GM21515 (cell line): ENCODE measurements at regions not wholly inside any gene's neighbourhood (a gene's known extent, or its start where the extent isn't known, plus 50 kb on each side); places are given as distances from the start of the nearest gene placed in this dataset.

Experiments
- ATAC-seq: cut with Tn5 transposase; IDR thresholded peaks from one replicate; pipeline ENCODE4 v1.9.1; 2021; ENCODE audit not compliant: unreplicated experiment

GRCh38 chr10:128418819-128419218 lies 292.6 kb upstream of the MKI67 start:
- no peak for ATAC-seq

GRCh38 chr10:128419466-128420019 lies 293.3 kb upstream of the MKI67 start:
- ATAC-seq, result no peak

- no peak for ATAC-seq
Observed at GRCh38 chr10:128420623-128421022, 294.4 kb upstream of the MKI67 start.

- ATAC-seq, result no peak
Observed at GRCh38 chr10:128421371-128422160, 295.3 kb upstream of the MKI67 start.

- no peak for ATAC-seq
Observed at GRCh38 chr10:128422190-128422589, 296.0 kb upstream of the MKI67 start.

GRCh38 chr10:128422999-128423398 lies 296.8 kb upstream of the MKI67 start:
- no peak for ATAC-seq

GRCh38 chr10:128429321-128429720 lies 303.1 kb upstream of the MKI67 start:
- ATAC-seq, result no peak

GRCh38 chr10:128429835-128430513 lies 303.8 kb upstream of the MKI67 start:
- no peak for ATAC-seq

- ATAC-seq, result no peak
Observed at GRCh38 chr10:128431083-128431482, 304.9 kb upstream of the MKI67 start.

GRCh38 chr10:128431506-128431905 lies 305.3 kb upstream of the MKI67 start:
- no peak for ATAC-seq

- ATAC-seq, result no peak
Observed at GRCh38 chr10:128432011-128432410, 305.8 kb upstream of the MKI67 start.

- no peak for ATAC-seq
Observed at GRCh38 chr10:128432423-128432822, 306.2 kb upstream of the MKI67 start.

- no peak for ATAC-seq
Observed at GRCh38 chr10:128435811-128436210, 309.6 kb upstream of the MKI67 start.

GRCh38 chr10:128437786-128438345 lies 311.6 kb upstream of the MKI67 start:
- no peak for ATAC-seq

GRCh38 chr10:128438417-128439063 lies 312.3 kb upstream of the MKI67 start:
- no peak for ATAC-seq

GRCh38 chr10:128440513-128441160 lies 314.4 kb upstream of the MKI67 start:
- ATAC-seq, result no peak

- ATAC-seq, result no peak
Observed at GRCh38 chr10:128443925-128444518, 317.8 kb upstream of the MKI67 start.

GRCh38 chr10:128448796-128449195 lies 322.6 kb upstream of the MKI67 start:
- no peak for ATAC-seq

- ATAC-seq, result no peak
Observed at GRCh38 chr10:128451879-128452278, 325.7 kb upstream of the MKI67 start.

- no peak for ATAC-seq
Observed at GRCh38 chr10:128456271-128456670, 330.0 kb upstream of the MKI67 start.
